ENCODE measurements at regions not wholly inside any gene's neighbourhood (a gene's known extent, or its start where the extent isn't known, plus 50 kb on each side); places are given as distances from the start of the nearest gene placed in this dataset.

GRCh38 chr17:82998637-82999036 is 80.8 kb upstream of the METRNL start:
- Mint-ChIP-seq H3K4me1 (peaks cover 0 to 10% (median 6%) of the 10 kb centered on the region in 4 donors), H3K27me3 (no peaks in the 10 kb centered on the region), H3K4me3 (no peak overlapping the region), H3K27ac (peak overlapping the region in 1 of 3 donors; percentile 43), H3K9me3 (peaks cover 0 to 12% (median 4%) of the 10 kb centered on the region in 7 donors), H3K36me3 (peaks cover 21% of the 10 kb centered on the region)
- no peak overlapping the region for H3K4me3 ChIP-seq (ENCODE audit: low read depth, low read length)
- H3K9me3 ChIP-seq (ENCODE audit: control insufficient read depth in 2 of 2, low read length in 2 of 2) = peaks cover 3 to 6% of the 10 kb centered on the region in 2 experiments
- H3K27ac ChIP-seq (ENCODE audit: insufficient read depth, low read length, poor library complexity, severe bottlenecking) = no peak overlapping the region
- H3K36me3 ChIP-seq (ENCODE audit: control insufficient read depth, insufficient read depth, low read length) = peaks cover 3% of the 10 kb centered on the region
- ATAC-seq (ENCODE audit: low read depth in 2 of 2) = no peak
- DNase-seq = no peak
- no peaks in the 10 kb centered on the region for H3K27me3 ChIP-seq (ENCODE audit: control insufficient read depth, insufficient read depth, low read length)
- H3K4me1 ChIP-seq (ENCODE audit: control insufficient read depth, insufficient read depth, low read length, poor library complexity, severe bottlenecking) = no peaks in the 10 kb centered on the region

GRCh38 chr17:83000738-83001137 is 78.7 kb upstream of the METRNL start:
- DNase-seq = no peak
- H3K9me3 Mint-ChIP-seq = peaks cover 0 to 4% (median 3%) of the 10 kb centered on the region in 7 donors
- H3K36me3 Mint-ChIP-seq = peaks cover 24% of the 10 kb centered on the region
- peaks cover 3% of the 10 kb centered on the region for H3K36me3 ChIP-seq (ENCODE audit: control insufficient read depth, insufficient read depth, low read length)
- H3K4me3 ChIP-seq (ENCODE audit: low read depth, low read length) = no peak overlapping the region
- H3K4me1 ChIP-seq (ENCODE audit: control insufficient read depth, insufficient read depth, low read length, poor library complexity, severe bottlenecking) = no peaks in the 10 kb centered on the region
- peaks cover 0 to 10% (median 0%) of the 10 kb centered on the region in 4 donors for H3K4me1 Mint-ChIP-seq
- no peaks in the 10 kb centered on the region for H3K27me3 ChIP-seq (ENCODE audit: control insufficient read depth, insufficient read depth, low read length)
- H3K27ac Mint-ChIP-seq = peak overlapping the region in 1 of 3 donors; percentile 39
- H3K4me3 Mint-ChIP-seq = no peak overlapping the region
- ATAC-seq (ENCODE audit: low read depth in 2 of 2) = no peak
- no peaks in the 10 kb centered on the region for H3K27me3 Mint-ChIP-seq
- peaks cover 0 to 6% of the 10 kb centered on the region in 2 experiments for H3K9me3 ChIP-seq (ENCODE audit: control insufficient read depth in 2 of 2, low read length in 2 of 2)
- H3K27ac ChIP-seq (ENCODE audit: insufficient read depth, low read length, poor library complexity, severe bottlenecking) = no peak overlapping the region

- peaks cover 0 to 4% (median 0%) of the 10 kb centered on the region in 4 donors for H3K4me1 Mint-ChIP-seq
- H3K4me3 Mint-ChIP-seq = no peak overlapping the region
- H3K9me3 Mint-ChIP-seq = peaks cover 0 to 4% (median 3%) of the 10 kb centered on the region in 7 donors
- Histone ChIP-seq H3K9me3 (ENCODE audit: control insufficient read depth in 2 of 2, low read length in 2 of 2) (peaks cover 0 to 6% of the 10 kb centered on the region in 2 experiments), H3K36me3 (ENCODE audit: control insufficient read depth, insufficient read depth, low read length) (peaks cover 3% of the 10 kb centered on the region), H3K4me1 (ENCODE audit: control insufficient read depth, insufficient read depth, low read length, poor library complexity, severe bottlenecking) (no peaks in the 10 kb centered on the region), H3K4me3 (ENCODE audit: low read depth, low read length) (no peak overlapping the region), H3K27me3 (ENCODE audit: control insufficient read depth, insufficient read depth, low read length) (no peaks in the 10 kb centered on the region), H3K27ac (ENCODE audit: insufficient read depth, low read length, poor library complexity, severe bottlenecking) (no peak overlapping the region)
- DNase-seq (no peak), ATAC-seq (ENCODE audit: low read depth in 2 of 2) (no peak)
- peaks cover 35% of the 10 kb centered on the region for H3K36me3 Mint-ChIP-seq
- H3K27ac Mint-ChIP-seq = no peak overlapping the region
- no peaks in the 10 kb centered on the region for H3K27me3 Mint-ChIP-seq
Measured at GRCh38 chr17:83002118-83002805, 77.1 kb upstream of the METRNL start.

GRCh38 chr17:83004791-83005380 is 74.5 kb upstream of the METRNL start:
- H3K27ac Mint-ChIP-seq = no peak overlapping the region
- Histone ChIP-seq H3K36me3 (ENCODE audit: control insufficient read depth, insufficient read depth, low read length) (no peaks in the 10 kb centered on the region), H3K4me1 (ENCODE audit: control insufficient read depth, insufficient read depth, low read length, poor library complexity, severe bottlenecking) (no peaks in the 10 kb centered on the region), H3K27ac (ENCODE audit: insufficient read depth, low read length, poor library complexity, severe bottlenecking) (no peak overlapping the region), H3K4me3 (ENCODE audit: low read depth, low read length) (no peak overlapping the region), H3K9me3 (ENCODE audit: control insufficient read depth in 2 of 2, low read length in 2 of 2) (no peaks in the 10 kb centered on the region), H3K27me3 (ENCODE audit: control insufficient read depth, insufficient read depth, low read length) (no peaks in the 10 kb centered on the region)
- ATAC-seq (ENCODE audit: low read depth in 2 of 2) = no peak
- H3K9me3 Mint-ChIP-seq = no peaks in the 10 kb centered on the region
- H3K36me3 Mint-ChIP-seq = peaks cover 27% of the 10 kb centered on the region
- no peaks in the 10 kb centered on the region for H3K27me3 Mint-ChIP-seq
- H3K4me1 Mint-ChIP-seq = no peaks in the 10 kb centered on the region
- H3K4me3 Mint-ChIP-seq = no peak overlapping the region
- DNase-seq = no peak

- no peak overlapping the region for H3K27ac Mint-ChIP-seq
Measured at GRCh38 chr17:83005639-83006038, 73.8 kb upstream of the METRNL start.

GRCh38 chr17:83006515-83007455 is 72.6 kb upstream of the METRNL start:
- no peak overlapping the region for H3K27ac Mint-ChIP-seq
- H3K4me1 Mint-ChIP-seq = no peaks in the 10 kb centered on the region
- Histone ChIP-seq H3K36me3 (ENCODE audit: control insufficient read depth, insufficient read depth, low read length) (no peaks in the 10 kb centered on the region), H3K27me3 (ENCODE audit: control insufficient read depth, insufficient read depth, low read length) (no peaks in the 10 kb centered on the region), H3K4me1 (ENCODE audit: control insufficient read depth, insufficient read depth, low read length, poor library complexity, severe bottlenecking) (no peaks in the 10 kb centered on the region), H3K4me3 (ENCODE audit: low read depth, low read length) (no peak overlapping the region), H3K27ac (ENCODE audit: insufficient read depth, low read length, poor library complexity, severe bottlenecking) (no peak overlapping the region), H3K9me3 (ENCODE audit: control insufficient read depth in 2 of 2, low read length in 2 of 2) (no peaks in the 10 kb centered on the region)
- ATAC-seq (ENCODE audit: low read depth in 2 of 2) (no peak), DNase-seq (no peak)
- peaks cover 18% of the 10 kb centered on the region for H3K36me3 Mint-ChIP-seq
- no peaks in the 10 kb centered on the region for H3K27me3 Mint-ChIP-seq
- H3K4me3 Mint-ChIP-seq = no peak overlapping the region
- no peaks in the 10 kb centered on the region for H3K9me3 Mint-ChIP-seq

More at GRCh38 chr17:83005639-83006038, 73.8 kb upstream of the METRNL start:
- H3K4me1 Mint-ChIP-seq = no peaks in the 10 kb centered on the region
- Histone ChIP-seq H3K36me3 (ENCODE audit: control insufficient read depth, insufficient read depth, low read length) (no peaks in the 10 kb centered on the region), H3K27me3 (ENCODE audit: control insufficient read depth, insufficient read depth, low read length) (no peaks in the 10 kb centered on the region), H3K4me1 (ENCODE audit: control insufficient read depth, insufficient read depth, low read length, poor library complexity, severe bottlenecking) (no peaks in the 10 kb centered on the region), H3K9me3 (ENCODE audit: control insufficient read depth in 2 of 2, low read length in 2 of 2) (no peaks in the 10 kb centered on the region), H3K4me3 (ENCODE audit: low read depth, low read length) (no peak overlapping the region), H3K27ac (ENCODE audit: insufficient read depth, low read length, poor library complexity, severe bottlenecking) (no peak overlapping the region)
- H3K9me3 Mint-ChIP-seq = no peaks in the 10 kb centered on the region
- H3K4me3 Mint-ChIP-seq = no peak overlapping the region
- ATAC-seq (ENCODE audit: low read depth in 2 of 2) = no peak
- H3K27me3 Mint-ChIP-seq = no peaks in the 10 kb centered on the region
- peaks cover 25% of the 10 kb centered on the region for H3K36me3 Mint-ChIP-seq
- DNase-seq = no peak

GRCh38 chr17:83007504-83008185 is 71.8 kb upstream of the METRNL start:
- no peaks in the 10 kb centered on the region for H3K36me3 ChIP-seq (ENCODE audit: control insufficient read depth, insufficient read depth, low read length)
- peaks cover 19% of the 10 kb centered on the region for H3K36me3 Mint-ChIP-seq
- DNase-seq (no peak), ATAC-seq (ENCODE audit: low read depth in 2 of 2) (no peak)
- no peak overlapping the region for H3K4me3 Mint-ChIP-seq
- no peak overlapping the region for H3K27ac ChIP-seq (ENCODE audit: insufficient read depth, low read length, poor library complexity, severe bottlenecking)
- H3K9me3 Mint-ChIP-seq = no peaks in the 10 kb centered on the region
- no peak overlapping the region for H3K4me3 ChIP-seq (ENCODE audit: low read depth, low read length)
- no peak overlapping the region for H3K27ac Mint-ChIP-seq
- no peaks in the 10 kb centered on the region for H3K4me1 Mint-ChIP-seq
- no peaks in the 10 kb centered on the region for H3K4me1 ChIP-seq (ENCODE audit: control insufficient read depth, insufficient read depth, low read length, poor library complexity, severe bottlenecking)
- no peaks in the 10 kb centered on the region for H3K27me3 ChIP-seq (ENCODE audit: control insufficient read depth, insufficient read depth, low read length)
- no peaks in the 10 kb centered on the region for H3K27me3 Mint-ChIP-seq
- H3K9me3 ChIP-seq (ENCODE audit: control insufficient read depth in 2 of 2, low read length in 2 of 2) = no peaks in the 10 kb centered on the region

Measured in CD4-positive, CD25-positive, alpha-beta regulatory T cell (primary cell).